ENCODE measurements at regions not wholly inside any gene's neighbourhood (a gene's known extent, or its start where the extent isn't known, plus 50 kb on each side); places are given as distances from the start of the nearest gene placed in this dataset.

- TF ChIP-seq EZH2 (IDR thresholded peaks at IDR 0.05; ENCODE audit: insufficient read depth, low read length) = no peak
- no peak for TF ChIP-seq CTCF (IDR thresholded peaks at IDR 0.05; ENCODE audit: insufficient read depth, low read depth, low read length)
- Histone ChIP-seq H3K4me2 (ENCODE audit: low read length) (no peak overlapping the region), H3K4me3 (ENCODE audit: insufficient read depth, low read depth, low read length) (no peak overlapping the region), H2AFZ (ENCODE audit: low read depth, low read length) (no peak overlapping the region), H3K36me3 (ENCODE audit: insufficient read depth, low read length) (no peaks in the 10 kb centered on the region), H3K79me2 (ENCODE audit: insufficient read depth, low read length) (no peaks in the 10 kb centered on the region), H3K4me1 (ENCODE audit: insufficient read depth, low read length) (no peaks in the 10 kb centered on the region), H3K27me3 (ENCODE audit: insufficient read depth, low read length) (no peaks in the 10 kb centered on the region), H3K9me3 (ENCODE audit: insufficient read depth, low read depth, low read length) (no peaks in the 10 kb centered on the region), H4K20me1 (ENCODE audit: insufficient read depth, low read length) (no peaks in the 10 kb centered on the region), H3K9ac (ENCODE audit: low read length) (no peak overlapping the region), H3K27ac (ENCODE audit: low read depth, low read length) (no peak overlapping the region)
- no peaks in the 10 kb centered on the region for H3K27me3 Mint-ChIP-seq (ENCODE audit: low read depth, unreplicated experiment)
- no peaks in the 10 kb centered on the region for H3K9me3 Mint-ChIP-seq (ENCODE audit: unreplicated experiment)
- DNase-seq (ENCODE audit: low read depth) = no peak
- no peak overlapping the region for H3K27ac Mint-ChIP-seq (ENCODE audit: unreplicated experiment)
- no peaks in the 10 kb centered on the region for H3K36me3 Mint-ChIP-seq (ENCODE audit: low read depth, unreplicated experiment)
- H3K4me1 Mint-ChIP-seq (ENCODE audit: low read depth, unreplicated experiment) = no peaks in the 10 kb centered on the region
- H3K4me3 Mint-ChIP-seq (ENCODE audit: unreplicated experiment) = no peak overlapping the region
- no peak for FAIRE-seq
Observed at GRCh38 chr5:4479426-4479825, 660.7 kb upstream of the ADAMTS16 start.

GRCh38 chr5:4480528-4481349 is 659.4 kb upstream of the ADAMTS16 start:
- FAIRE-seq (no peak), DNase-seq (ENCODE audit: low read depth) (no peak)
- Mint-ChIP-seq H3K4me1 (ENCODE audit: low read depth, unreplicated experiment) (no peaks in the 10 kb centered on the region), H3K4me3 (ENCODE audit: unreplicated experiment) (no peak overlapping the region), H3K9me3 (ENCODE audit: unreplicated experiment) (no peaks in the 10 kb centered on the region), H3K27ac (ENCODE audit: unreplicated experiment) (no peak overlapping the region), H3K36me3 (ENCODE audit: low read depth, unreplicated experiment) (no peaks in the 10 kb centered on the region), H3K27me3 (ENCODE audit: low read depth, unreplicated experiment) (no peaks in the 10 kb centered on the region)
- Histone ChIP-seq H3K9ac (ENCODE audit: low read length) (no peak overlapping the region), H3K79me2 (ENCODE audit: insufficient read depth, low read length) (no peaks in the 10 kb centered on the region), H3K9me3 (ENCODE audit: insufficient read depth, low read depth, low read length) (no peaks in the 10 kb centered on the region), H3K4me3 (ENCODE audit: insufficient read depth, low read depth, low read length) (no peak overlapping the region), H4K20me1 (ENCODE audit: insufficient read depth, low read length) (no peaks in the 10 kb centered on the region), H3K4me1 (ENCODE audit: insufficient read depth, low read length) (no peaks in the 10 kb centered on the region), H3K36me3 (ENCODE audit: insufficient read depth, low read length) (no peaks in the 10 kb centered on the region), H3K27ac (ENCODE audit: low read depth, low read length) (no peak overlapping the region), H3K27me3 (ENCODE audit: insufficient read depth, low read length) (no peaks in the 10 kb centered on the region), H2AFZ (ENCODE audit: low read depth, low read length) (no peak overlapping the region), H3K4me2 (ENCODE audit: low read length) (no peak overlapping the region)
- TF ChIP-seq EZH2 (IDR thresholded peaks at IDR 0.05; ENCODE audit: insufficient read depth, low read length) (no peak), CTCF (IDR thresholded peaks at IDR 0.05; ENCODE audit: insufficient read depth, low read depth, low read length) (no peak)

- Histone ChIP-seq H4K20me1 (ENCODE audit: insufficient read depth, low read length) (no peaks in the 10 kb centered on the region), H3K4me3 (ENCODE audit: insufficient read depth, low read depth, low read length) (no peak overlapping the region), H3K27me3 (ENCODE audit: insufficient read depth, low read length) (no peaks in the 10 kb centered on the region), H3K4me2 (ENCODE audit: low read length) (no peak overlapping the region), H3K9me3 (ENCODE audit: insufficient read depth, low read depth, low read length) (no peaks in the 10 kb centered on the region), H3K79me2 (ENCODE audit: insufficient read depth, low read length) (no peaks in the 10 kb centered on the region), H3K27ac (ENCODE audit: low read depth, low read length) (no peak overlapping the region), H3K4me1 (ENCODE audit: insufficient read depth, low read length) (no peaks in the 10 kb centered on the region), H2AFZ (ENCODE audit: low read depth, low read length) (no peak overlapping the region), H3K9ac (ENCODE audit: low read length) (no peak overlapping the region), H3K36me3 (ENCODE audit: insufficient read depth, low read length) (no peaks in the 10 kb centered on the region)
- Mint-ChIP-seq H3K4me3 (ENCODE audit: unreplicated experiment) (no peak overlapping the region), H3K4me1 (ENCODE audit: low read depth, unreplicated experiment) (no peaks in the 10 kb centered on the region), H3K27ac (ENCODE audit: unreplicated experiment) (no peak overlapping the region), H3K36me3 (ENCODE audit: low read depth, unreplicated experiment) (no peaks in the 10 kb centered on the region), H3K9me3 (ENCODE audit: unreplicated experiment) (peaks cover 1% of the 10 kb centered on the region), H3K27me3 (ENCODE audit: low read depth, unreplicated experiment) (no peaks in the 10 kb centered on the region)
- TF ChIP-seq CTCF (IDR thresholded peaks at IDR 0.05; ENCODE audit: insufficient read depth, low read depth, low read length) = no peak
- TF ChIP-seq EZH2 (IDR thresholded peaks at IDR 0.05; ENCODE audit: insufficient read depth, low read length) = no peak
- DNase-seq (ENCODE audit: low read depth) (no peak), FAIRE-seq (no peak)
Observed at GRCh38 chr5:4487581-4487980, 652.5 kb upstream of the ADAMTS16 start.
